Large intestine (tissue), 3 donors: ENCODE measurements at regions not wholly inside any gene's neighbourhood (a gene's known extent, or its start where the extent isn't known, plus 50 kb on each side); places are given as distances from the start of the nearest gene placed in this dataset.
"Not testable (repeated sequence)": the region's sequence is repeated elsewhere in the genome, so short reads cannot be mapped to it uniquely, and the experiment has no call there.

Experiments used
- DNase-seq, 2 donors: peaks; one replicate each; pipeline versions ENCODE4 v3.0.0 to v3.0.0-alpha.2; 2013
- H3K27ac ChIP-seq: one replicate; pipeline ENCODE4 v1.5.1; 2013; ENCODE audit warnings: low read length
- H3K27me3 ChIP-seq: 2 replicates; pipeline ENCODE4 v1.6.1; 2013; ENCODE audit warnings: low read length; ENCODE audit not compliant: control insufficient read depth, insufficient read depth
- H3K36me3 ChIP-seq: 2 replicates; pipeline ENCODE4 v1.6.1; 2013; ENCODE audit warnings: low read length; ENCODE audit not compliant: control insufficient read depth, insufficient read depth
- H3K4me1 ChIP-seq: one replicate; pipeline ENCODE4 v1.6.1; 2013; ENCODE audit warnings: low read length; ENCODE audit not compliant: control insufficient read depth, insufficient read depth
- H3K4me3 ChIP-seq: one replicate; pipeline ENCODE4 v1.5.1; 2013; ENCODE audit warnings: low read length
- H3K9me3 ChIP-seq: one replicate; pipeline ENCODE4 v1.6.1; 2013; ENCODE audit warnings: mild to moderate bottlenecking, low read depth, low read length, moderate library complexity; ENCODE audit not compliant: control insufficient read depth
- WGBS: methylation state at CpG from one replicate; pipeline ENCODE4 v1.1.5; 2013; ENCODE audit warnings: low lambda C conversion rate; ENCODE audit not compliant: insufficient coverage; 5-methylcytosine and 5-hydroxymethylcytosine counted together

DNA sequence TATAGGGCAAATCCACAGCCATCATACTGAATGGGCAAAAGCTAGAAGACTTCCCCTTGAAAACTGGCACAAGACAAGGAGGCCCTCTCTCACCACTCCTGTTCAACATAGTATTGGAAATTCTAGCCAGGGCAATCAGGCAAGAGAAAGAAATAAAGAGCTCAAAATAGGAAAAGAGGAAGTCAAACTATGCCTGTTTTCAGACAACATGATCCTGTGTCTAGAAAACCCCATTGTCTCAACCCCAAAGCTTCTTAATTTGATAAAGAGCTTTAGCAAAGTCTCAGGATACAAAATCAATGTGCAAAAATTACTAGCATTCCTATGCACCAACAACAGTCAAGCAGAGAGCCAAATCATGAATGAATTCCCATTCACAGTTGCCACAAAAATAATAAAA lies 160.3 kb downstream of the CXXC4 start:
- no peaks in the 10 kb centered on the region for H3K4me1 ChIP-seq
- no peaks in the 10 kb centered on the region for H3K36me3 ChIP-seq
- no peak for DNase-seq
- no peaks in the 10 kb centered on the region for H3K9me3 ChIP-seq
- H3K27me3 ChIP-seq, result no peaks in the 10 kb centered on the region
- H3K4me3 ChIP-seq, result no peak overlapping the region
- no peak overlapping the region for H3K27ac ChIP-seq

GRCh38 chr4:104330125-104330905 lies 164.4 kb downstream of the CXXC4 start:
- H3K4me3 ChIP-seq, result no peak overlapping the region
- H3K36me3 ChIP-seq, result no peaks in the 10 kb centered on the region
- no peaks in the 10 kb centered on the region for H3K9me3 ChIP-seq
- 51% methylated on average over 5 of the region's 6 CpGs for WGBS
- no peaks in the 10 kb centered on the region for H3K4me1 ChIP-seq
- H3K27ac ChIP-seq, result no peak overlapping the region
- no peak for DNase-seq
- H3K27me3 ChIP-seq, result no peaks in the 10 kb centered on the region

- not testable (repeated sequence) for DNase-seq
Measured at GRCh38 chr4:104326991-104327694, 167.6 kb downstream of the CXXC4 start.

GRCh38 chr4:104302731-104303130 lies 192.0 kb downstream of the CXXC4 start:
- Histone ChIP-seq H3K4me1 (no peaks in the 10 kb centered on the region), H3K9me3 (no peaks in the 10 kb centered on the region), H3K4me3 (no peak overlapping the region), H3K27me3 (no peaks in the 10 kb centered on the region), H3K36me3 (no peaks in the 10 kb centered on the region), H3K27ac (no peak overlapping the region)
- WGBS, result no CpG with 5 or more reads among the region's 1 CpG
- no peak for DNase-seq

More at GRCh38 chr4:104326991-104327694, 167.6 kb downstream of the CXXC4 start:
- H3K4me3 ChIP-seq, H3K4me1 ChIP-seq, H3K27ac ChIP-seq, H3K36me3 ChIP-seq, H3K27me3 ChIP-seq, H3K9me3 ChIP-seq: not testable (repeated sequence)
- no CpG with 5 or more reads among the region's 12 CpGs for WGBS

GRCh38 chr4:104294811-104295210 lies 199.9 kb downstream of the CXXC4 start:
- no peak overlapping the region for H3K4me3 ChIP-seq
- no peaks in the 10 kb centered on the region for H3K4me1 ChIP-seq
- no peak overlapping the region for H3K27ac ChIP-seq
- no peaks in the 10 kb centered on the region for H3K27me3 ChIP-seq
- no peaks in the 10 kb centered on the region for H3K9me3 ChIP-seq
- no peaks in the 10 kb centered on the region for H3K36me3 ChIP-seq
- DNase-seq, result no peak
- 86% methylated on average over 1 of the region's 2 CpGs for WGBS

DNA sequence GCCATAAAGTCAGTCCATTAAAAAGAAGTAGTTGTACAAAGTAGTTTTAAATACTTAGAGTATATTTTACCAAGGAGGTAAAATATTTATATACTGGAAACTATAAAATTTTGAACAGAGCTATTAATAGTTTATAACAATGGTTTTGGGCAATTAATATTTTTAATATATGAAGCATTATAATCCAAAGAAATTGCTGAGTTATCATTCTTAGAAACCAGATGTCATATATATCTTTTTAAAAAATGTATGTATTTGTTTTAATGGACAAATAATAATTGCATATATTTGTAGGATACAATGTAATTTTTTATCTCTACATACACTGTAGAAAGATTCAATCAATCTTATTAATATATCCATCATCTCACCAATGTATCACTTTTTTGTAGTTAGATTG lies 207.8 kb downstream of the CXXC4 start:
- DNase-seq, result no peak
- Histone ChIP-seq H3K4me3 (no peak overlapping the region), H3K4me1 (no peaks in the 10 kb centered on the region), H3K27me3 (no peaks in the 10 kb centered on the region), H3K27ac (no peak overlapping the region), H3K36me3 (no peaks in the 10 kb centered on the region), H3K9me3 (no peaks in the 10 kb centered on the region)

DNA sequence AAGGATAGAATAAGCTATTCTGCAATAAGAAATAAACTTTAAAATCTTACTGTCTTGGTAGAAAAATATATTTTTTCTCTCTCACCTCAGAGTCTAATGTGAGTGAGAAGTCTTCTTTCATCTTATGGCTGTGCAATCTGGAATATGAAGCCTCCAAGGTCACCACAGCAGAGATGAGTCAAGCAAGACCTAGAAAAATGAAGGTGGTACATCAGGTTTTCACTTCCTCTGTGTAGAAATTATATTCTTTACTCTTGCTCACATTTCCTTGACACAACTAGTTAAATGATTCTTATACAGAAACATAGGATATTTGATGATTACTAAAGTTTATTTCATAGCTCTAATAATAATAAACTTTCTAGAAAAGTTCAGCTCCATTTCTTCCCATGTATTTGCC lies 211.4 kb downstream of the CXXC4 start:
- no peak overlapping the region for H3K4me3 ChIP-seq
- DNase-seq, result no peak
- no peaks in the 10 kb centered on the region for H3K36me3 ChIP-seq
- H3K9me3 ChIP-seq, result no peaks in the 10 kb centered on the region
- no peak overlapping the region for H3K27ac ChIP-seq
- H3K27me3 ChIP-seq, result no peaks in the 10 kb centered on the region
- H3K4me1 ChIP-seq, result no peaks in the 10 kb centered on the region

DNA sequence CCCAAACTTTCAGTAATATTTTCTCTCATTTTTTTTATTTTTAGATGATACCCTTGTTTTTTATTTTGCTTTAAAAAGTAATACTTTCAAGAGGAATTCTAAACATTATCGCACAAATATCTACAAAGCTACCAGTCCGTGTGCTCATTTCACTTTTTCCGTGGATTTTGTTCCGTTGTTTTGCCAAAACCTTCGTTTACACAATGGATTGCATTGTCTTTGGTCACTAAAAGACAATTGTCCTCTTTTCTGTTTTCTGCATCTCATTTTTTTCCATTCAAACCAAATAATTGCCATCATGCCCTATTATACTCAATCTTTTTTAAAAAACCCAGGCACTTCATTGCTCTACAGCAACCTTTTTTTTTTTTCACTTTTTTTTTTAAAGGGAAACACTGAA lies 214.9 kb downstream of the CXXC4 start:
- no peaks in the 10 kb centered on the region for H3K27me3 ChIP-seq
- H3K4me1 ChIP-seq, result no peaks in the 10 kb centered on the region
- no peak overlapping the region for H3K27ac ChIP-seq
- DNase-seq, result no peak
- 75% methylated on average over 5 of the region's 5 CpGs for WGBS
- no peak overlapping the region for H3K4me3 ChIP-seq
- no peaks in the 10 kb centered on the region for H3K36me3 ChIP-seq
- H3K9me3 ChIP-seq, result no peaks in the 10 kb centered on the region

DNA sequence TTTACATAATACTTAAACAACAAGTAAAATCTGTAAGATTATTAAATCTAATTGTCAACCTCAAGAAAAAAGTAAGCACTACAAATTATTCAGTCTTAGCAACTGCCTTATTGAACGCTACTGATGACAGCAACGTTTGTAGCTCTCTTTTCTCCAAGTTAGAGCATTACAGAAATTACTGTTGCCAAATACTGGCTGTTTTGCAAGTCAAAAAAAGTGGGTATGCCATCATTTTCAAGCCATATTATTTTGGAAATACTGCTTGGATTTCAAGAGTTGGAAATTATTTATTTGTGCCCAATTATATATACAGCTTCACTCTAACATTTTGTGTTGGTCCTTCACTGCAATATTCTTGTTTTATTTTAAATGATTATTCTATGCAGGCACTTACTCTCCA lies 221.7 kb downstream of the CXXC4 start:
- H3K27ac ChIP-seq, result no peak overlapping the region
- WGBS, result 83% methylated on average over 2 of the region's 2 CpGs
- no peaks in the 10 kb centered on the region for H3K4me1 ChIP-seq
- no peaks in the 10 kb centered on the region for H3K36me3 ChIP-seq
- H3K4me3 ChIP-seq, result no peak overlapping the region
- DNase-seq, result no peak
- no peaks in the 10 kb centered on the region for H3K9me3 ChIP-seq
- H3K27me3 ChIP-seq, result no peaks in the 10 kb centered on the region

GRCh38 chr4:104269603-104270002 lies 225.1 kb downstream of the CXXC4 start:
- WGBS, result no CpG with 5 or more reads among the region's 5 CpGs
- not testable (repeated sequence) for H3K9me3 ChIP-seq, DNase-seq, H3K27ac ChIP-seq, H3K27me3 ChIP-seq, H3K36me3 ChIP-seq, H3K4me3 ChIP-seq, H3K4me1 ChIP-seq

DNA sequence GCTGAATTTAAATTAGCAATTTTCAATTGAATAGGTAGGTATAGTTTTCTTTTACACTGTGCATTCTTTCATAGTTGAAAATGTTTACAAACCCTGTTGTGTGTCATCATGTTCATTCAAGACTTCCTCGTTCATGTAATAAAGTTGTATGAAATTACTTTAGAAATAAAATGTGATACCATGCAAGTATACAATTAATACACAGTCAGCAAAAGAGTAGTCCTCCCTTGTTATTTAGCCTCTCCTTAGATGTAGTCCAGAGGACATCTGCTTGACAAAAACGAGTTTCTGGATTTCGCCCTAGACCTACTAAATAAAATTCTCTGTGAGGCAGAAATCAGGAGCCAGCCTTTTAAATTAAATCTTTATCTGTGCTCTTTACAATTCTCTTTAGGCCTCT lies 231.6 kb downstream of the CXXC4 start:
- DNase-seq, result no peak
- Histone ChIP-seq H3K9me3 (no peaks in the 10 kb centered on the region), H3K27me3 (no peaks in the 10 kb centered on the region), H3K4me1 (no peaks in the 10 kb centered on the region), H3K36me3 (no peaks in the 10 kb centered on the region), H3K27ac (no peak overlapping the region), H3K4me3 (no peak overlapping the region)
- WGBS, result 92% methylated on average over 2 of the region's 3 CpGs
